Panc1 (cell line): ENCODE measurements at regions not wholly inside any gene's neighbourhood (a gene's known extent, or its start where the extent isn't known, plus 50 kb on each side); places are given as distances from the start of the nearest gene placed in this dataset.

Experiments used
- ATAC-seq: fragments of 200-7000 bp; cut with Tn5 transposase; 2 replicates; pipeline ENCODE4 v1.9.1; 2020; ENCODE audit warnings: mild to moderate bottlenecking, moderate library complexity
- BruUV-seq: library from RNA; stranded (reverse); fragments of 400-500 nt; replicated peaks from 2 replicates; lab custom pipeline; 2021; lab: Mats Ljungman, UMichigan
- CTCF ChIA-PET: fragments of 300-600 bp; sonication (Branson Sonifier 250); formaldehyde crosslinking; loops from one replicate; lab custom pipeline; 2022; ENCODE audit warnings: antibody characterized with exemption; lab: Charles Lee
- POLR2A ChIA-PET: fragments of 300-600 bp; sonication (Branson Sonifier 250); formaldehyde crosslinking; loops from one replicate; lab custom pipeline; 2022; ENCODE audit warnings: antibody characterized with exemption; lab: Charles Lee
- DNase-seq: peaks from one replicate; pipeline ENCODE4 v3.0.0-alpha.2; 2010; ENCODE audit warnings: low read depth, low spot score
- H3K27ac ChIP-seq: 2 replicates; pipeline ENCODE4 v1.5.1; 2011; ENCODE audit warnings: mild to moderate bottlenecking, low read length, inconsistent platforms
- H3K27me3 ChIP-seq: fragments of 200-500 bp; sonication (Bioruptor generic); 2 replicates; pipeline ENCODE4 v1.6.0; 2014; ENCODE audit warnings: low read length, inconsistent platforms; ENCODE audit not compliant: control insufficient read depth, insufficient read depth
- H3K36me3 ChIP-seq: fragments of 200-500 bp; sonication (Bioruptor generic); 2 replicates; pipeline ENCODE4 v1.5.1; 2014; ENCODE audit warnings: inconsistent platforms, mild to moderate bottlenecking, low read length, moderate library complexity; ENCODE audit not compliant: control insufficient read depth, insufficient read depth
- H3K4me1 ChIP-seq: 2 replicates; pipeline ENCODE4 v1.5.1; 2011; ENCODE audit warnings: inconsistent platforms, mild to moderate bottlenecking, low read length, moderate library complexity; ENCODE audit not compliant: control insufficient read depth, insufficient read depth
- H3K4me3 ChIP-seq, 2 experiments: 2 replicates each; pipeline ENCODE4 v1.5.1; 2011 to 2012; ENCODE audit warnings: low read depth in 2 of 2, low read length in 2 of 2, mild to moderate bottlenecking in 2 of 2, inconsistent platforms in 1 of 2, moderate library complexity in 1 of 2
- H3K9me3 ChIP-seq: fragments of 200-500 bp; sonication (Bioruptor generic); 2 replicates; pipeline ENCODE4 v1.5.1; 2014; ENCODE audit warnings: low read depth, mild to moderate bottlenecking, inconsistent platforms, low read length, moderate library complexity; ENCODE audit not compliant: control insufficient read depth, insufficient read depth
- POLR2AphosphoS5 ChIP-seq: IDR thresholded peaks from 2 replicates; pipeline ENCODE4 v1.6.1; 2012; ENCODE audit warnings: mild to moderate bottlenecking, low read depth, low read length, moderate library complexity
- SIN3A ChIP-seq: IDR thresholded peaks from 2 replicates; pipeline ENCODE4 v1.6.1; 2012; ENCODE audit warnings: low read depth, mild to moderate bottlenecking, low read length, moderate library complexity, borderline replicate concordance; ENCODE audit not compliant: insufficient read depth
- TCF7L2 ChIP-seq: IDR thresholded peaks from 2 replicates; pipeline ENCODE4 v1.6.1; 2011; ENCODE audit warnings: mild to moderate bottlenecking, low read depth, low read length, inconsistent platforms
- in situ Hi-C: cut with HindIII; loops from 2 replicates; pipeline ENCODE4 v1.10.0; 2016; ENCODE audit warnings: low sequenced_read_pairs, low pct_unique_long_range_greater_than_20kb
- intact Hi-C: fragments of 100-400 bp; cut with micrococcal nuclease; formaldehyde crosslinking; loops from one replicate; pipeline ENCODE4 v1.10.0; 2022; ENCODE audit not compliant: unreplicated experiment
- TF ChIP-seq, protein P1 (sequence below): fragments of 450-650 bp; IDR thresholded peaks from 2 replicates; pipeline ENCODE4 v1.5.1; 2017; ENCODE audit warnings: mild to moderate bottlenecking
- TF ChIP-seq, protein P2 (sequence below), 2 experiments: IDR thresholded peaks; 2 replicates each; pipeline ENCODE4 v1.6.1; 2011 to 2012; ENCODE audit warnings: low read depth in 2 of 2, control low read depth in 1 of 2, low read length in 1 of 2, mild to moderate bottlenecking in 1 of 2, moderate library complexity in 1 of 2; ENCODE audit not compliant: insufficient read depth in 1 of 2

DNA sequence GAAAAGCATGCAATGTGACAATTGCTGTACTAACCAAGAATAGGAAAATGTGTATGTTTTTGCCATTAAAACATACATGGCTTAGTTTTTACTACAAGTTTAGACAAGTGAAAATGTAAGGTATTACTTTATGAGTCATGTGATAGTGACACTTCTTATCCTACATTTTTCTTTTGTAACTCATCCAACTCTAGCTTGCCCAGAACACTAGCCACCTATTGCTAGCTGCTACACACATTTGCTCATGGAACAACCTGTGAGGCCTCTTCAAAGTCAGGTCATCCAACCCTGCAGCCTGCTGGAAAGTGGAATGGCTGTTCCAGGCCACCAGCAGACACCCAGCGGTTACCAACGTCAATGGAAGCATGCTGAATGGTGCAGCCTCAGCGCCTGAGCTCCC is 1043.9 kb downstream of the TMEM182 start:
- POLR2A ChIA-PET, result no interaction called here
- CTCF ChIA-PET, result no interaction called here
- H3K4me1 ChIP-seq, result no peaks in the 10 kb centered on the region
- intact Hi-C loops, result no loop called here
- DNase-seq (no peak), ATAC-seq (no peak)
- H3K27ac ChIP-seq, result no peak overlapping the region
- no TSS peak for BruUV-seq
- TF ChIP-seq, protein P1, sequence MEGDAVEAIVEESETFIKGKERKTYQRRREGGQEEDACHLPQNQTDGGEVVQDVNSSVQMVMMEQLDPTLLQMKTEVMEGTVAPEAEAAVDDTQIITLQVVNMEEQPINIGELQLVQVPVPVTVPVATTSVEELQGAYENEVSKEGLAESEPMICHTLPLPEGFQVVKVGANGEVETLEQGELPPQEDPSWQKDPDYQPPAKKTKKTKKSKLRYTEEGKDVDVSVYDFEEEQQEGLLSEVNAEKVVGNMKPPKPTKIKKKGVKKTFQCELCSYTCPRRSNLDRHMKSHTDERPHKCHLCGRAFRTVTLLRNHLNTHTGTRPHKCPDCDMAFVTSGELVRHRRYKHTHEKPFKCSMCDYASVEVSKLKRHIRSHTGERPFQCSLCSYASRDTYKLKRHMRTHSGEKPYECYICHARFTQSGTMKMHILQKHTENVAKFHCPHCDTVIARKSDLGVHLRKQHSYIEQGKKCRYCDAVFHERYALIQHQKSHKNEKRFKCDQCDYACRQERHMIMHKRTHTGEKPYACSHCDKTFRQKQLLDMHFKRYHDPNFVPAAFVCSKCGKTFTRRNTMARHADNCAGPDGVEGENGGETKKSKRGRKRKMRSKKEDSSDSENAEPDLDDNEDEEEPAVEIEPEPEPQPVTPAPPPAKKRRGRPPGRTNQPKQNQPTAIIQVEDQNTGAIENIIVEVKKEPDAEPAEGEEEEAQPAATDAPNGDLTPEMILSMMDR, result no peak
- TF ChIP-seq TCF7L2 (no peak), SIN3A (no peak), POLR2AphosphoS5 (no peak)
- TF ChIP-seq, protein P2, sequence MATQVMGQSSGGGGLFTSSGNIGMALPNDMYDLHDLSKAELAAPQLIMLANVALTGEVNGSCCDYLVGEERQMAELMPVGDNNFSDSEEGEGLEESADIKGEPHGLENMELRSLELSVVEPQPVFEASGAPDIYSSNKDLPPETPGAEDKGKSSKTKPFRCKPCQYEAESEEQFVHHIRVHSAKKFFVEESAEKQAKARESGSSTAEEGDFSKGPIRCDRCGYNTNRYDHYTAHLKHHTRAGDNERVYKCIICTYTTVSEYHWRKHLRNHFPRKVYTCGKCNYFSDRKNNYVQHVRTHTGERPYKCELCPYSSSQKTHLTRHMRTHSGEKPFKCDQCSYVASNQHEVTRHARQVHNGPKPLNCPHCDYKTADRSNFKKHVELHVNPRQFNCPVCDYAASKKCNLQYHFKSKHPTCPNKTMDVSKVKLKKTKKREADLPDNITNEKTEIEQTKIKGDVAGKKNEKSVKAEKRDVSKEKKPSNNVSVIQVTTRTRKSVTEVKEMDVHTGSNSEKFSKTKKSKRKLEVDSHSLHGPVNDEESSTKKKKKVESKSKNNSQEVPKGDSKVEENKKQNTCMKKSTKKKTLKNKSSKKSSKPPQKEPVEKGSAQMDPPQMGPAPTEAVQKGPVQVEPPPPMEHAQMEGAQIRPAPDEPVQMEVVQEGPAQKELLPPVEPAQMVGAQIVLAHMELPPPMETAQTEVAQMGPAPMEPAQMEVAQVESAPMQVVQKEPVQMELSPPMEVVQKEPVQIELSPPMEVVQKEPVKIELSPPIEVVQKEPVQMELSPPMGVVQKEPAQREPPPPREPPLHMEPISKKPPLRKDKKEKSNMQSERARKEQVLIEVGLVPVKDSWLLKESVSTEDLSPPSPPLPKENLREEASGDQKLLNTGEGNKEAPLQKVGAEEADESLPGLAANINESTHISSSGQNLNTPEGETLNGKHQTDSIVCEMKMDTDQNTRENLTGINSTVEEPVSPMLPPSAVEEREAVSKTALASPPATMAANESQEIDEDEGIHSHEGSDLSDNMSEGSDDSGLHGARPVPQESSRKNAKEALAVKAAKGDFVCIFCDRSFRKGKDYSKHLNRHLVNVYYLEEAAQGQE (IDR thresholded peaks at IDR 0.05; ENCODE audit: insufficient read depth in 1 of 2, low read depth in 2 of 2, low read length in 1 of 2), result no peak
- H3K36me3 ChIP-seq, result no peaks in the 10 kb centered on the region
- H3K4me3 ChIP-seq, result no peak overlapping the region
- in situ Hi-C loops, result no loop called here
- no peaks in the 10 kb centered on the region for H3K9me3 ChIP-seq
- H3K27me3 ChIP-seq, result no peaks in the 10 kb centered on the region

- TF ChIP-seq POLR2AphosphoS5 (no peak), TCF7L2 (no peak), SIN3A (no peak)
- TF ChIP-seq, protein P1, result no peak
- TF ChIP-seq, protein P2 (IDR thresholded peaks at IDR 0.05; ENCODE audit: insufficient read depth in 1 of 2, low read depth in 2 of 2, low read length in 1 of 2), result no peak
- H3K27me3 ChIP-seq, result no peaks in the 10 kb centered on the region
- ChIA-PET CTCF (no interaction called here), POLR2A (no interaction called here)
- H3K27ac ChIP-seq, result no peak overlapping the region
- in situ Hi-C loops, result no loop called here
- no peaks in the 10 kb centered on the region for H3K9me3 ChIP-seq
- no peak for DNase-seq
- ATAC-seq, result no peak
- H3K36me3 ChIP-seq, result no peaks in the 10 kb centered on the region
- intact Hi-C loops, result no loop called here
- no peak overlapping the region for H3K4me3 ChIP-seq
- no TSS peak for BruUV-seq
- no peaks in the 10 kb centered on the region for H3K4me1 ChIP-seq
These were observed 1045.1 kb upstream of the POU3F3 start for GRCh38 chr2:103808814-103809213.
